ENCODE measurements at regions not wholly inside any gene's neighbourhood (a gene's known extent, or its start where the extent isn't known, plus 50 kb on each side); places are given as distances from the start of the nearest gene placed in this dataset.
"Not testable (repeated sequence)": the region's sequence is repeated elsewhere in the genome, so short reads cannot be mapped to it uniquely, and the experiment has no call there.

- not testable (repeated sequence) for DNase-seq
Measured at GRCh38 chr3:177339220-177339703, 142.0 kb upstream of the TBL1XR1 start.

GRCh38 chr3:177340243-177340830 is 143.1 kb upstream of the TBL1XR1 start:
- no peak for DNase-seq

GRCh38 chr3:177341736-177342419 is 144.6 kb upstream of the TBL1XR1 start:
- no peak for DNase-seq

- DNase-seq, result no peak
Measured at GRCh38 chr3:177343122-177343625, 145.9 kb upstream of the TBL1XR1 start.

GRCh38 chr3:177345049-177345972 is 148.0 kb upstream of the TBL1XR1 start:
- DNase-seq, result peak; percentile 96

DNA sequence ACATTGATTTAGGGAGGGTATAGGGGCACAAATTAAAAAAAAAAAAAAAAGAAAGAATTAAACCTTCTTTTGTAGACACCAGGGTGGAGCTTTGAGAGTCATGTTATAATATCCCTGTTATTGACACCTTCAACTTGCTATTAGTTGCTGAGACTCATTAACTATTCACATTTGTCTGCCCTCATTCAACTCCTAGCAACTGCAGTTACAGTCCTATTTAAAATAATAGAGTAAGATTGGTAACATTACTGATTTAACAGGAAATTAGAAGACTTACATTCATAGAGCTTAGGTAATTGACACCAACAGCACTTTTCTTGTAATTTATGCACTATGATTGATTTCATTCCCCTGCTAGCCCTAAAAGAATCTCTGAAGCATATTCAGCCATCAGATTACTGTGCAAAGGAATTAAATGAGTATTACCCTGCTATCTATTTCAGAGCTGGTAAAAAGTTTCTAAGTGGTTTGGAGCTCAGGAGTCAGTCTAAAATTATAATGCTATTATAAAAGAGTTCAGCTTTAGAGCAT is 148.8 kb upstream of the TBL1XR1 start:
- no peak for DNase-seq

DNA sequence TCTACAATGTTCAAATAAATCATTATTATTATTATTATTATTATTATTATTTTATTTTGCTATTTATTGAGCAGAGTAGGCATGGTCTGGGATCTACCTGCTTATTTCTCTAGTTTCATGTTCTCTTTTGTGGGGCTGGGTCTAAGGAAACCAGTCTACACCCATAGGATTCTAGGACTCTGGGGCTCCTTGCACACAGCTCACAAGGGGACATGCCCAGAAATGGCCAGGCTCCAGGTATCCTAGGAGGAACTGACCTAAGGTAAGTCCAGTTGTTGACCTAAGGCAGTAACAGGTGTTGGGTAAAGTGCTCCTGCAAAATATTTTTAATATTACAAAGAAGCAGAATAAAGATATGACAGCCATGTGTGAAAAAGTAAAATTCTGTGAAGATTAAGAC is 149.6 kb upstream of the TBL1XR1 start:
- DNase-seq, result no peak

- no peak for DNase-seq
Measured at GRCh38 chr3:177347611-177348010, 150.3 kb upstream of the TBL1XR1 start.

- DNase-seq, result no peak
Measured at GRCh38 chr3:177348974-177349373, 151.7 kb upstream of the TBL1XR1 start.

DNA sequence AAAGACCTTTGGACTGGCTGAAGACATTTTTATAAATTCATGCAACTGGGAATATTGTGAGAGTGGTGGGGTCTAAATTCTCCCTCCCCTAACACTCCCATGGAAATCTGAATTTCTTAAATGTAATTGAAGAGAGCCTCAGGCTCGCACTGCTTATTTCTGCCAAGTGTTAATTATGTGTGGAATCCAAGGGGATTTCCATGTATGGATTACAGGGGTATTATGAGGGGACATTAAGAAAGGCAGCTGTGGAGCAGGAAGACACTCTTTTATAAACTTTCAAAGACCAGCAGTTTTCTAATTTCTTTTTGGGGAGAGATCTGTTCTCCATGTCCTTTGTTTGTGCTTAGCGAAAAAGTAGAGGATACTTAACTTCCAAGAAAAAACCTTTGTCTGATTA is 152.1 kb upstream of the TBL1XR1 start:
- DNase-seq, result no peak

DNA sequence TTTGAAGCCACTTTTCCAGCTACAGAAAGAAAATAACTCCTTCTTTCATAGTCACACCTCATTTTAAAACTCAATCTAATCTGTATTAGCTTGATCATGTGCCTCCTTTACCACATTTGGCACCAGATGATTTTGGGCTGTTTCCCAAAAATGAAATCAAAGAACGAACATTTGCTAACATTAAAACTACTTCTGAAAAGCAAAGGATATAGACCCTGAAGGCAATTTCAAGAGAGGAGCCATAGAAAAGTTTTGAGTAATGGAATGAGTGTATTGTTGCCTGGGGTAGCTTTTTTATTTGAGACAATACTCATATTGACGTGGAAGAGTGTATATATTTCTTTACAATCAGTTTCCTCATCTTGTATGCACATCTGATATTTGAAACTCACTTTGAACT is 152.8 kb upstream of the TBL1XR1 start:
- no peak for DNase-seq

- DNase-seq, result no peak
Measured at GRCh38 chr3:177351206-177351605, 153.9 kb upstream of the TBL1XR1 start.

GRCh38 chr3:177351757-177352158 is 154.5 kb upstream of the TBL1XR1 start:
- DNase-seq, result no peak

- no peak for DNase-seq
Measured at GRCh38 chr3:177352424-177352823, 155.1 kb upstream of the TBL1XR1 start.

GRCh38 chr3:177353140-177353539 is 155.9 kb upstream of the TBL1XR1 start:
- DNase-seq, result no peak

- not testable (repeated sequence) for DNase-seq
Measured at GRCh38 chr3:177353879-177354278, 156.6 kb upstream of the TBL1XR1 start.

DNA sequence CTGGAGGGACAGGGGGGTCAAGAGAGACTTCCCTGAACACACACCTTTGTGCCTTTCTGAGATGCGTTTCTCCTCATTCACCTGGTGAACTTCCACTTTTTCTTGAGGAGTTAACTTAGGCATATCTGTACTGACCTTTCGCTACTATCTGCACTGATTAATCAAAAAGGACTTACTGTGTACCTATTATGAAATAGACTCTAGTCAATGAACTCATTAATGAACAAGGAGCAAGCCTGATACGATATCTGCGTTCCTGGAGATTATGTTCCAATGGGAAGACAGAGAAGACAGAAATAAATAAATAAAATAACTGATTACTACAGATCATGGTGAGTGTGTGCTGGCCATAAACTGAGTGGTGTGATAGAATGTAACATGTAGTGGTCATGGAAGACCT is 157.2 kb upstream of the TBL1XR1 start:
- DNase-seq, result no peak

GRCh38 chr3:177356113-177356512 is 158.8 kb upstream of the TBL1XR1 start:
- no peak for DNase-seq

DNA sequence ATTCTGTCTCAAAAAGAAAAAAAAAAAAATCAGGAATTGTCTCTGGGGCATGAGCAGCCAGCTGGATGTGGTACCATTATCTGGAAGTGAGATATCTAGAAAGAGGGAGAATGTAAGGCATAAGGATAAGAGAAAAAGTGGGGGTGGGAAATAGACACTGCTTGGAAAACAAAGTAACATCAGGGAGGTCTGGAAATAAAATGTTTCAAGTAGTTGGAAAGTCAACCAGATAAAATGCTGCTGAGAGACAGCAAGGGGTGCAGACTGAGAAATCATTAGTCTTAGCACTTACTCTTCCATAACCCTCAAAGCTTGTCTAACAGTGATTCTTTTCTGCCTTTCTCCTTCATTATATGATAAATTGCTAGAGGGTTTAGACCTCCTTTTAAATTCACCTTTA is 159.7 kb upstream of the TBL1XR1 start:
- DNase-seq, result no peak

- peak; percentile 82 for DNase-seq
Measured at GRCh38 chr3:177357352-177358090, 160.2 kb upstream of the TBL1XR1 start.

GRCh38 chr3:177358091-177358976 is 161.1 kb upstream of the TBL1XR1 start:
- DNase-seq, result peak; percentile 66
